ENCODE measurements at regions not wholly inside any gene's neighbourhood (a gene's known extent, or its start where the extent isn't known, plus 50 kb on each side); places are given as distances from the start of the nearest gene placed in this dataset.
A peak's percentile ranks its signal among the peaks of the same experiment; 100 is the strongest.
"Not testable (repeated sequence)": the region's sequence is repeated elsewhere in the genome, so short reads cannot be mapped to it uniquely, and the experiment has no call there.

DNA sequence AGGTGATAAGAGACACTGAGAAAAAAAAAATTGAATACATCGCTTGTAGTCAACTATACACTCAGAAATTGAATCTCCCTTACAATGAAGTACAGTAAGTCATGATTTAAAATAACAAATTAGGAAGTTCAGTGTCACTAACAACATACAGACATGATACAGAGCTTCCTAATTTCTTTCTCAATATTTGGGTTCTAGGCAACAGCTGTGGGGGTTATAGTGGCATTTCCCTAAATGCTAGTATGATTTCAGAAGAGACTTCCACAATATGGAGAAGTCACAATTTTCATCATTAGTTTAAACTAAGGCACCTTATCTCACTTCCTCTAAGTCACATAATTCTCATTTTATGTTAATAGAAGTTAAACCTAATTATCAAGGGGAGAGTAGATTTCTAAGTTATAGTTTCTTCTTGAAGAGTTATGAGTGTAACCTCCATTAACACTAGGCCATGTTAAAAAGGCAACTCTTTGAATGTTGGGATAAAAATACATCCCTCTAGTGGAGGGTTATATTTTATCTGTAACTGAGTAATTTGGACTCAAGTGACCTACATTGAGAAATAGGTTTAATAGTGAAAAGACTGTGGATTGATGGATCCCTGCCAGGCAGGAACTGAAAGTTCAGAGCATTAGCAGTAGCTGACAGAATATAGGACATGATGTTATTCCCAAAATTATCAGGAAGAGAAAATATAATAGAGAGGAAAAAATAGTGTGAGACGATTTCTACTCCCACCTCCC, 286.0 kb upstream of the SUCLG2 start:
- Histone ChIP-seq H3K4me1 (replicated peaks in 1 of 2) (no peaks in the 10 kb centered on the region), H3K4me3 (no peak overlapping the region), H3K27ac (no peak overlapping the region)
- no peak for ATAC-seq (replicated peaks in 6 of 8)
- in situ Hi-C loops (cut with MboI; ENCODE audit: low pct_unique_long_range_greater_than_20kb in 2 of 9, low sequenced_read_pairs in 9 of 9, unreplicated experiment in 9 of 9), result no loop called here
- WGBS, 10 experiments, result 6 to 100% (median 80%) methylated on average over 1 to 2 of the region's 2 CpGs

DNA sequence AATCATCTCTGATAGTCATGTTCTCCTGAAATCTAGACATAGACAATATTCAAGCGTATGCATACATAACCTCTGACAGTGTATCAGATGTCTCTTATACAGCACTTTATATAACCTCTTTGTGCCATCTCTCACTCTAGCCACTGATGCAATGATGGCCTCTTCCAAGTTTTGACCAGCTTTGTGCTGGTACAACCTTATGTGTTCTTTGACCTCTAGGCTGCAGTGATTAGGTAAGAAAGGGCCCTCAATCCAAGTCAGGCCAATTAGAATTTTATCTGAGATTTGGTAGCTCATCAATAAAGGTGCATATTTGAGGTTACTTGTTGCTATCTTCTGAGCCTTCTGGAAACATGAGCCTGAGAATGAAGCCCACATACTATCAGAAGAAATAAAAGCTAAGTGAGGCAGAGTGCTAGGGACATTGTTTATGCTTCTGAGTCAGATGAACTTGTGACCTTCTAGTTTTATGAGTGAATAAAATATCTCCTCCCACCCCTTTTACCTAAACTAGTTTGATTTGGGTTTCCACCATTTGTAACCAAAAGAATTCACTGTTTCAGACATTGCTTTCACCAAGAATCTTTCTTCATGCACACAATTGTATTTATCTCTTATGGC, 283.2 kb upstream of the SUCLG2 start:
- ATAC-seq (replicated peaks in 6 of 8), result no peak
- 80 to 100% (median 100%) methylated on average over 1 of the region's 1 CpG; no CpG with 5 or more reads in 5 of the 10 experiments for WGBS, 10 experiments
- in situ Hi-C loops (cut with MboI; ENCODE audit: low pct_unique_long_range_greater_than_20kb in 2 of 9, low sequenced_read_pairs in 9 of 9, unreplicated experiment in 9 of 9), result no loop called here
- Histone ChIP-seq H3K4me3 (no peak overlapping the region), H3K4me1 (replicated peaks in 1 of 2) (no peaks in the 10 kb centered on the region), H3K27ac (no peak overlapping the region)

DNA sequence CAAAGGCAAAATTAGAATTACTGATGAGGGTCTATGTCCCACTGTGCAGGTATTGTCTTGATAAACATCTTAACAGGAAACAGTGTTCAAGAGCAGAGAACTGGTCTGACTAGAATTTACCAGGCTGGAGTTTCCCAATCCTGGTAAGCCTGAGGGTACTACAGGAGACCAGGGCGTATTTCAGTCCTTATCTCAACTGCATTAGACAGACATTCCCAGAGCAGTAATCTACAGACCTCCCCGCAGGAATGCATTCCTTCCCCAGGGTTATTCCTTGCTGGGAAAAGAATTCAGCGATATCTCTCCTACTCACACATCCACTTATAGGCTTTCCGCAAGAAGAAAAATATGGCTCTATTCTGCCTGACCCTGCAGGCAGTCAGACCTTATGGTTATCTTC, 276.0 kb upstream of the SUCLG2 start:
- WGBS, 10 experiments, result 66 to 100% (median 100%) methylated on average over 1 to 3 of the region's 4 CpGs; no CpG with 5 or more reads in 3 of the 10 experiments
- H3K4me3 ChIP-seq; in situ Hi-C loops (cut with MboI; ENCODE audit: low pct_unique_long_range_greater_than_20kb in 2 of 9, low sequenced_read_pairs in 9 of 9, unreplicated experiment in 9 of 9); H3K4me1 ChIP-seq (replicated peaks in 1 of 2); ATAC-seq (replicated peaks in 6 of 8); H3K27ac ChIP-seq: not testable (repeated sequence)

DNA sequence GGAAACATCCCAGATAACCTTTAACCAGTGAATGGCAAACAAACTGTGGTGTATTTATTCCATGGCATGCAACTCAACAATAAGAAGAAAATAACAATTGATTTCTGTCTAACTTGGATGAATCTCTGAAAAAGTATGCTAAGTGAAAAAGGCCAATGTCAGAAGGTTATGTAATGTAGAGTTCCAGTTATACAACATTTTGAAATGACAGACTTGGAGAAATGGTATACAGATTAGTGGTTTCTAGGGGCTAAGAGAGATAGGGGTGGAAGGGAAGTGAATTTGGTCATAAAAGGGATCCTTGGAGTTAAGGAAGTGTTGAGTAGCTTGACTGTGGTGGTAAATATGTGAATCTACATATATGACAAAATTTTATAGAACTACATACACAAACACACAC, 269.4 kb upstream of the SUCLG2 start:
- in situ Hi-C loops (cut with MboI; ENCODE audit: low pct_unique_long_range_greater_than_20kb in 2 of 9, low sequenced_read_pairs in 9 of 9, unreplicated experiment in 9 of 9), result no loop called here
- no peak for ATAC-seq (replicated peaks in 6 of 8)
- Histone ChIP-seq H3K4me3 (no peak overlapping the region), H3K4me1 (replicated peaks in 1 of 2) (no peaks in the 10 kb centered on the region), H3K27ac (no peak overlapping the region)

DNA sequence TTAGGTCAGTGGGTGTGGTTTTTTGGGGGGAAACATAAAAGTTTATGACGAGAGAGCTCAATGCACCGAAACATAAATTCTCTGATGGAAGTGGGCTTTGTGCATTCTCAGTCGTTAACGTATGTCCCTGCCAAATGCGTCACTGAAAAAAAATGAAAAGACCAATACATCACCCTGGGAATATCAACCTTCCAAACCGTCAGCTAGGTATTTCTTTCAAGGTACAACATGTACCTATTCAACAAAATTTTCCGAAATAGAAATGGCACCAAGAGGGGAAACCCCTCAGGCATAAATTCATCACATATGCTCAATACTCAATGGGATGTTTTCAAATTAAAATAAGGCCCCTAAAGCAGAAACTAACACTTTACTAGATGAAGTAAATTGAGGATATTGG, 266.6 kb upstream of the SUCLG2 start:
- no peak overlapping the region for H3K4me3 ChIP-seq
- in situ Hi-C loops (cut with MboI; ENCODE audit: low pct_unique_long_range_greater_than_20kb in 2 of 9, low sequenced_read_pairs in 9 of 9, unreplicated experiment in 9 of 9), result no loop called here
- H3K27ac ChIP-seq, result no peak overlapping the region
- no peak for ATAC-seq (replicated peaks in 6 of 8)
- no peaks in the 10 kb centered on the region for H3K4me1 ChIP-seq (replicated peaks in 1 of 2)
- WGBS, 10 experiments, result 33 to 87% (median 73%) methylated on average over 3 to 7 of the region's 7 CpGs; no CpG with 5 or more reads in 1 of the 10 experiments

DNA sequence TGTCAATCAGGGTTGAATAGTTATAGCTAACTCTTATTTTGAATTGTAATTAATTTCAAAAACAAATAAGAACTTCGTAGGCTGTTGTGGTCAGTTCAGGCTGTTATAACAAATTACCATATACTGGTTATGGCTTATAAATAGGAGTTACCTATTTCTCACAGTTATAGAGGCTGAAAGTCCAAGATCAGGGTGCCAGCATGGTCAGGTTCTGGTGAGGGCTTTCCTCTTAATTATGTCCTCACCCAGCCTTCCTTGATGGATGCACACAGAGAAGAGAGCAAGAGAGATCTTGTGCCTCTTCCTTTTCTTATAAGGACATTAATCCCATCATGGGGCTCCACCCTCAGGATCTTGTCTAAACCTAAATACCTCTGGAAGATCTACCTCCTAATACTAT, 265.9 kb upstream of the SUCLG2 start:
- H3K4me1 ChIP-seq (replicated peaks in 1 of 2), result no peaks in the 10 kb centered on the region
- 0 to 90% (median 64%) methylated on average over 1 of the region's 1 CpG; no CpG with 5 or more reads in 5 of the 10 experiments for WGBS, 10 experiments
- no peak for ATAC-seq (replicated peaks in 6 of 8)
- in situ Hi-C loops (cut with MboI; ENCODE audit: low pct_unique_long_range_greater_than_20kb in 2 of 9, low sequenced_read_pairs in 9 of 9, unreplicated experiment in 9 of 9), result no loop called here
- no peak overlapping the region for H3K27ac ChIP-seq
- no peak overlapping the region for H3K4me3 ChIP-seq

DNA sequence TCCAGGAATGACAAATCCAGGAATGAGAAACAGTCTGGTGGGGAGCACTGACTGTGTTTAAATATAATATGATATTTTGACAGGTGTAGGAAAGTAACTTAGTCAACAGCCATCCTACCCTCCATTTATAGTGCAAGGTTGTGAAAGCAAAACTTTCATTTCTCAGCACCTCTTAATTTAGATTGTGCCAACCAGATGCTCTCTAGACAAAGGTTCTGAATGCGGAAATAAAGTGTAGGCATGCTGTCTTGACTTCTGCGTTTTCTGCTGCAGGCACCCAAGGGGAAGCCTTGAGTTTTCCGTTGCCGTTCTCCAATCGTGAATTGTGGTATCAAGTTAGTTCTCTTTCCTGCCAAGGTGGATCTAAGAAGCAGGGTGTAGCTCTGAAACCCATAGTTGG, 261.9 kb upstream of the SUCLG2 start:
- no peak overlapping the region for H3K27ac ChIP-seq
- in situ Hi-C loops (cut with MboI; ENCODE audit: low pct_unique_long_range_greater_than_20kb in 2 of 9, low sequenced_read_pairs in 9 of 9, unreplicated experiment in 9 of 9), result no loop called here
- 8 to 100% (median 88%) methylated on average over 1 to 5 of the region's 5 CpGs; no CpG with 5 or more reads in 2 of the 10 experiments for WGBS, 10 experiments
- H3K4me1 ChIP-seq (replicated peaks in 1 of 2), result no peaks in the 10 kb centered on the region
- ATAC-seq (replicated peaks in 6 of 8), result no peak
- no peak overlapping the region for H3K4me3 ChIP-seq

DNA sequence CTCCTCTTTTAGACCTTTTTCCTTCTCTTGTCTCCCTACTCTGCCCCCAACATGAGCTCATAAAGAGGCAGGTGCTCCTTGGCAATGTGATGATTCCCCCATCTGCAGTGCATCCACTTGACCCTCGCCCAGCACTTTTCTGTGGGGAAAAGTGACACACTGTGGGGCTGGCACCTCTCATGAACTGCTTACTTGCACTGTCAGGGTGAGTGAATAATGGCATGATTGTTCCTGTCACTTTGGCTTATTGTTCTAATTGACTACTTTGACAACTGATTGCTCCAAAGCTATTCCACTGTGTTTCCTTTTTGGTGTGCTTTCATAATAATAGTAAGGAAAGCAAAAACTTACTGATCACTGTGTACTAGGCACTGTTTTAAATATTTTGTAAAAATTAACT, 253.3 kb upstream of the SUCLG2 start:
- H3K4me1 ChIP-seq (replicated peaks in 1 of 2), result no peaks in the 10 kb centered on the region
- in situ Hi-C loops (cut with MboI; ENCODE audit: low pct_unique_long_range_greater_than_20kb in 2 of 9, low sequenced_read_pairs in 9 of 9, unreplicated experiment in 9 of 9), result no loop called here
- no peak overlapping the region for H3K4me3 ChIP-seq
- no peak for ATAC-seq (replicated peaks in 6 of 8)
- 0 to 86% (median 77%) methylated on average over 1 of the region's 1 CpG; no CpG with 5 or more reads in 6 of the 10 experiments for WGBS, 10 experiments
- H3K27ac ChIP-seq, result no peak overlapping the region

DNA sequence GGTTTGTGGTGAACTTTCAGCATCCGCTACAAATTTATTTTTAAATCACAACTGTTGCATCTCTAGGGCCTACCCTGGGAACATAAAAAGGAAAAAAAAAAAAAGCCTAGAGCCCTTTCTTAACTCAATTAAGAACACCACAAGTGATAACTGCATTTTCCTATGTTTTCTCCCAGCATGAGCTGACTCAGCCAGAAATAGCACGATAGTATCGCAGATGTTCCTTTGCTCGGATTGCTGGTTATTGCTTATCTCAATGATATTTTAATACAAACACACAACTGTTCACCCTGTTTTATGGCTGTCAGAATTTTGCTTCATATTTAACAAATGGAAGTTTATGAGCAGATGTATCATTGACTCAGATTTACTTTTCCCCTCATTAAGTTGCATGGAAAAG, 251.8 kb upstream of the SUCLG2 start:
- ATAC-seq (replicated peaks in 6 of 8), result peak in 1 of 8 experiments; percentile 47
- in situ Hi-C loops (cut with MboI; ENCODE audit: low pct_unique_long_range_greater_than_20kb in 2 of 9, low sequenced_read_pairs in 9 of 9, unreplicated experiment in 9 of 9), result no loop called here

DNA sequence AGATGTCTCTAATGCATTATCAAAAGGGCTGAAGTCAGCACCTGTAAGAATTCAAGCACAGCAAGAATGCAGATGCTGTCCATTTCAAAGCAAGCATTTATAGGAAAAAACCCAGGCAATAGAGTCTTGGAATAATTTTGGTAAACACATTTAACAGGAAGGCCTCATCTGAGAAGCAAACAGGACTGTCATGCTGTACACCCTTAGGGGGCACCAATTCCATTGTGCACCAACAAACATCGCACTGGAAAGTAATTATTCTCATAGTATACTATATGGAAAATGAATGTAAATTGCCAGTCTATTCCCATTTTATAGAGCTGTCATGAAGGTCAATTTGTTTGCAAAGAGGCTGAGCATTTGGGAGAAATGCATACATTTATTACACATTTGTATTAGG, 247.3 kb upstream of the SUCLG2 start:
- in situ Hi-C loops (cut with MboI; ENCODE audit: low pct_unique_long_range_greater_than_20kb in 2 of 9, low sequenced_read_pairs in 9 of 9, unreplicated experiment in 9 of 9), result no loop called here
- WGBS, 10 experiments, result 50 to 100% (median 88%) methylated on average over 1 of the region's 1 CpG; no CpG with 5 or more reads in 3 of the 10 experiments
- H3K27ac ChIP-seq, result no peak overlapping the region
- no peaks in the 10 kb centered on the region for H3K4me1 ChIP-seq (replicated peaks in 1 of 2)
- ATAC-seq (replicated peaks in 6 of 8), result peak in 1 of 8 experiments; percentile 14
- no peak overlapping the region for H3K4me3 ChIP-seq

More for the DNA sequence above, 251.8 kb upstream of the SUCLG2 start:
- 18 to 100% (median 79%) methylated on average over 1 to 4 of the region's 4 CpGs; no CpG with 5 or more reads in 1 of the 10 experiments for WGBS, 10 experiments
- H3K4me3 ChIP-seq, result no peak overlapping the region
- H3K4me1 ChIP-seq (replicated peaks in 1 of 2), result no peaks in the 10 kb centered on the region
- H3K27ac ChIP-seq, result no peak overlapping the region

DNA sequence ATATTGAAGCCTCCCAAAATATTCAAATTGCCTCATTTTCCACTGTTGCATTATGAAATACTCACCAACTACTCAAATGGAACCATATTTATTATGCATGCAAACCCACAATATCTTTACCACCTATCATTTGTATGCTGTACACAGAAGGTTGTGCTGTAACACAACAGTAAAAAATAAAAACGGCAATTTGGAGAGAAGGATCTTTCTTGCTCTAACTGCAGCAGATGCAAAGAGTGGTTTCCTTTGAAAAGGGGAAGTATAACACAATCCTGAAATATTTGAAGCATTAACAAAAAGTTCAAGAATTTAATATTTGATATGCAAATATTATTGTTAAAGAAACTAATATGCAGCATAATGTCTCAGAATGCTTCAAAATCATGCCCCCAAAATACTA, 244.5 kb upstream of the SUCLG2 start:
- in situ Hi-C loops (cut with MboI; ENCODE audit: low pct_unique_long_range_greater_than_20kb in 2 of 9, low sequenced_read_pairs in 9 of 9, unreplicated experiment in 9 of 9), result no loop called here
- 0 to 100% (median 75%) methylated on average over 1 of the region's 1 CpG; no CpG with 5 or more reads in 1 of the 10 experiments for WGBS, 10 experiments
- no peak for ATAC-seq (replicated peaks in 6 of 8)
- Histone ChIP-seq H3K27ac (no peak overlapping the region), H3K4me1 (replicated peaks in 1 of 2) (no peaks in the 10 kb centered on the region), H3K4me3 (no peak overlapping the region)

DNA sequence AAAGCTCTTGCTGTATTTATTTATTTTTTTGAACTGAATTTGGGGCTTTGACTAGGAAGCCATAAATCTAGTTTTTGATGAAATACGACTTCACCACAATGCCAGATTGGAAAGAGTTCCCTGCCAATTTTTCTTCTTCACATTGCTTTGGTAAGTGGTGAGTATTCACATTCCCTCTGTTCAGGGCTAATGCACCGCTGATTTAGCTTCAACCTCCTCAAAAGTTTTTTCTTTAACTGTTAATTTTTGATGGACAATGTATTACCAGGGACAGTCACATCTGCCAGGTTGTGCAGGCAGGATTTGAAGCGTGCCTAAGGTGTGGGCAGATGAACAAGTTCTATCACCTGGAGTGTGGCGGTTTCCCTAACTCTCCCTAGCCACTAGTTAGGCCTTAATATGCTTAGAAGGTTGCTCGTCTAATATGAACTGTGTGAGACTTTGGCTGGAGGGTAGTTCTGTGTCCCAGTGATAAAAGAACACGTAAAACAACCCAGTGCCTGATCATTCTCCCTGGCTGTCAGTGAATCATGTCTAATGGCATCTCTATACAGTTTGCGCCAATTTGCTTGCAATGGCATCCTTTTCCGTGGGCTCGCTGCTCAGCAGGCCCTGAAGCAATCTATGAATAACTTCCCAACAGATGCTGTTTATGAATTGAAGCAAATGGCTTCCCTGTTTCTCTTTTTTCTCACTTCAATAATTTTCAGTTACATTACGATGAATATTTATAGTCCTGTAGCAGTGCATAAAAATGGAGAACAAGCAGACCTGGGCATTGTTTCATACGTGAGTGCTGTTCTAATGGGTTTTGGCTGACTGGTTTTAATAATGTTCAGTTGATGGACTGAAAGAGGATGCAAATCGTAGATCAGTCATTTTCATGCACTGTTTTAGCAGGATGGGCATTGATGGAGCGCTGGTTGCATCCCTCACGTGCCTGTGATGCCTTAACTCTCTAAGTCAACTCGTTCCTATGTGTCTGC, 243.2 kb upstream of the SUCLG2 start:
- no peak overlapping the region for H3K4me3 ChIP-seq
- in situ Hi-C loops (cut with MboI; ENCODE audit: low pct_unique_long_range_greater_than_20kb in 2 of 9, low sequenced_read_pairs in 9 of 9, unreplicated experiment in 9 of 9), result no loop called here
- ATAC-seq (replicated peaks in 6 of 8), result no peak
- 26 to 94% (median 74%) methylated on average over 1 to 14 of the region's 15 CpGs for WGBS, 10 experiments
- H3K27ac ChIP-seq, result no peak overlapping the region
- H3K4me1 ChIP-seq (replicated peaks in 1 of 2), result no peaks in the 10 kb centered on the region

DNA sequence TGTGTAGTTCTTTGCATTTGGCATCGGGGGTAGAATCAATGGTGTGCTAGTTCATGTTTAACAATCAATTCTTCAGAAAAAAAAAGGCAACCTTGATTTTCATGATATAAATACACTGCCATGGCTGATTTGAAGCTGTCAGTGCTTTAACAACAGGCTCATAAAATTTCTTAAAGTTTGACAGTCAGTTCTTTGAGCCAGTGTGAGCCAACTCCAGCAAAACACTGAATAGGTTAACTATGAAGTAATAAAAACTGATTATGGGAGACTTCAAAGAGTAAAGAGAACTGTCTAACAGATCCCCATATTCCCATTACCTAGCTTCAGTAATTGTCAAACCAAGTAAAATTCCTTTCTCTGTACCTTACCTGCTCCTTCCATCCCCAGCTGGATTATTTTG, 241.7 kb upstream of the SUCLG2 start:
- ATAC-seq (replicated peaks in 6 of 8), result no peak
- H3K27ac ChIP-seq, result no peak overlapping the region
- no peak overlapping the region for H3K4me3 ChIP-seq
- no peaks in the 10 kb centered on the region for H3K4me1 ChIP-seq (replicated peaks in 1 of 2)
- 14 to 100% (median 67%) methylated on average over 1 of the region's 1 CpG; no CpG with 5 or more reads in 3 of the 10 experiments for WGBS, 10 experiments
- in situ Hi-C loops (cut with MboI; ENCODE audit: low pct_unique_long_range_greater_than_20kb in 2 of 9, low sequenced_read_pairs in 9 of 9, unreplicated experiment in 9 of 9), result no loop called here

Data from motor neuron (in vitro differentiated cells).